MCF 10A (cell line): ENCODE measurements at regions not wholly inside any gene's neighbourhood (a gene's known extent, or its start where the extent isn't known, plus 50 kb on each side); places are given as distances from the start of the nearest gene placed in this dataset.

ENCODE experiments used
- BruUV-seq: library from RNA; stranded (reverse); fragments of 400-500 nt; replicated peaks from 2 replicates; lab custom pipeline; 2021; lab: Mats Ljungman, UMichigan
- CTCF ChIA-PET: fragments of 300-600 bp; sonication (Branson Sonifier 250); formaldehyde crosslinking; extraction: SDS; loops from one replicate; lab custom pipeline; 2021; ENCODE audit warnings: antibody characterized with exemption, inconsistent platforms; lab: Yijun Ruan, JAX
- POLR2A ChIA-PET: fragments of 300-600, 350-650 bp; sonication (Branson Sonifier 250); formaldehyde crosslinking; extraction: SDS; loops from one replicate; lab custom pipeline; 2020; ENCODE audit warnings: antibody characterized with exemption, inconsistent platforms; lab: Yijun Ruan, JAX
- DNase-seq: peaks from one replicate; pipeline ENCODE4 v3.0.0-alpha.2; 2018; ENCODE audit not compliant: unreplicated experiment
- H3K27ac Mint-ChIP-seq: one replicate; pipeline ENCODE4 v1.8.0; 2022; ENCODE audit warnings: mild to moderate bottlenecking, low read depth, mixed read lengths; ENCODE audit not compliant: unreplicated experiment
- H3K27me3 Mint-ChIP-seq: one replicate; pipeline ENCODE4 v1.8.0; 2022; ENCODE audit warnings: mixed read lengths; ENCODE audit not compliant: insufficient read depth, unreplicated experiment
- H3K36me3 Mint-ChIP-seq: one replicate; pipeline ENCODE4 v1.8.0; 2022; ENCODE audit warnings: mild to moderate bottlenecking, moderate library complexity, mixed read lengths; ENCODE audit not compliant: insufficient read depth, unreplicated experiment
- H3K4me1 Mint-ChIP-seq: one replicate; pipeline ENCODE4 v1.8.0; 2022; ENCODE audit warnings: mixed read lengths; ENCODE audit not compliant: insufficient read depth, unreplicated experiment
- H3K4me3 Mint-ChIP-seq: one replicate; pipeline ENCODE4 v1.8.0; 2022; ENCODE audit warnings: mild to moderate bottlenecking, moderate library complexity, mixed read lengths; ENCODE audit not compliant: unreplicated experiment
- H3K9me3 Mint-ChIP-seq: one replicate; pipeline ENCODE4 v1.8.0; 2022; ENCODE audit warnings: mixed read lengths; ENCODE audit not compliant: unreplicated experiment
- CTCF ChIP-seq: fragments of 200-600 bp; IDR thresholded peaks from one replicate; pipeline ENCODE4 v1.8.0; 2022; ENCODE audit warnings: antibody characterized with exemption, mild to moderate bottlenecking; ENCODE audit not compliant: unreplicated experiment
- intact Hi-C: fragments of 100-400 bp; cut with micrococcal nuclease; formaldehyde crosslinking; loops from 2 replicates; pipeline ENCODE4 v1.14.1; 2022

- DNase-seq, result peak; percentile 71
- TF ChIP-seq CTCF, result no peak
- H3K9me3 Mint-ChIP-seq, result no peaks in the 10 kb centered on the region
- H3K27ac Mint-ChIP-seq, result no peak overlapping the region
- ChIA-PET CTCF (interaction anchor here (0.6 kb wide), 1 partner anchor 22 kb away, joined by 3 read pairs; no protein-coding TSS in a partner anchor), POLR2A (no interaction called here)
- no peaks in the 10 kb centered on the region for H3K4me1 Mint-ChIP-seq
- no TSS peak for BruUV-seq
- H3K4me3 Mint-ChIP-seq, result no peak overlapping the region
- H3K27me3 Mint-ChIP-seq, result no peaks in the 10 kb centered on the region
- H3K36me3 Mint-ChIP-seq, result no peaks in the 10 kb centered on the region
- intact Hi-C loops, result no loop called here
Measured at GRCh38 chr5:34563931-34564709, 92.0 kb upstream of the RAI14 start.

- H3K9me3 Mint-ChIP-seq, result no peaks in the 10 kb centered on the region
- ChIA-PET CTCF (no interaction called here), POLR2A (no interaction called here)
- H3K27ac Mint-ChIP-seq, result no peak overlapping the region
- no peaks in the 10 kb centered on the region for H3K4me1 Mint-ChIP-seq
- H3K4me3 Mint-ChIP-seq, result no peak overlapping the region
- no peaks in the 10 kb centered on the region for H3K27me3 Mint-ChIP-seq
- peak; percentile 39 for DNase-seq
- H3K36me3 Mint-ChIP-seq, result no peaks in the 10 kb centered on the region
- no TSS peak for BruUV-seq
- no peak for TF ChIP-seq CTCF
- intact Hi-C loops, result no loop called here
Measured at GRCh38 chr5:34564710-34565235, 91.4 kb upstream of the RAI14 start.

- no peak for DNase-seq
- CTCF ChIA-PET, result interaction anchor here (0.6 to 0.7 kb wide), 3 partner anchors 17 to 40 kb away, joined by 3 read pairs; no protein-coding TSS in a partner anchor
- Mint-ChIP-seq H3K27me3 (no peaks in the 10 kb centered on the region), H3K4me3 (no peak overlapping the region), H3K4me1 (peaks cover 11% of the 10 kb centered on the region), H3K36me3 (no peaks in the 10 kb centered on the region), H3K9me3 (no peaks in the 10 kb centered on the region), H3K27ac (no peak overlapping the region)
- no TSS peak for BruUV-seq
- TF ChIP-seq CTCF, result no peak
- POLR2A ChIA-PET, result no interaction called here
- intact Hi-C loops, result no loop called here
Measured at GRCh38 chr5:34570143-34570542, 86.0 kb upstream of the RAI14 start.

- BruUV-seq, result TSS peak; percentile 65
- TF ChIP-seq CTCF, result no peak
- H3K4me1 Mint-ChIP-seq, result peaks cover 11% of the 10 kb centered on the region
- H3K27me3 Mint-ChIP-seq, result no peaks in the 10 kb centered on the region
- DNase-seq, result peak; percentile 21
- intact Hi-C loops, result no loop called here
- POLR2A ChIA-PET, result no interaction called here
- CTCF ChIA-PET, result interaction anchor here (0.7 kb wide), 1 partner anchor 16 kb away, joined by 3 read pairs; no protein-coding TSS in a partner anchor
- no peak overlapping the region for H3K4me3 Mint-ChIP-seq
- no peaks in the 10 kb centered on the region for H3K9me3 Mint-ChIP-seq
- H3K36me3 Mint-ChIP-seq, result no peaks in the 10 kb centered on the region
- no peak overlapping the region for H3K27ac Mint-ChIP-seq
Measured at GRCh38 chr5:34570721-34571676, 85.1 kb upstream of the RAI14 start.
